Stimulated activated memory B cell treated with anti-CD40 and anti-IgM and Interleukin-4, amounts not matched to agents 10 μg/mL and 1 μg/mL and 100 μg/mL, for 72 hours (primary cell): ENCODE measurements at regions not wholly inside any gene's neighbourhood (a gene's known extent, or its start where the extent isn't known, plus 50 kb on each side); places are given as distances from the start of the nearest gene placed in this dataset.
"Not testable (repeated sequence)": the region's sequence is repeated elsewhere in the genome, so short reads cannot be mapped to it uniquely, and the experiment has no call there.

Source experiments
- ATAC-seq: fragments of 150-1000 bp; cut with Tn5 transposase; 2 replicates; pipeline ENCODE4 v1.10.0; 2021
- H3K27ac Mint-ChIP-seq: one replicate; pipeline ENCODE4 v1.8.0; 2022; ENCODE audit warnings: mild to moderate bottlenecking, mixed read lengths
- H3K27me3 Mint-ChIP-seq: one replicate; pipeline ENCODE4 v1.8.0; 2022; ENCODE audit warnings: mixed read lengths
- H3K36me3 Mint-ChIP-seq: one replicate; pipeline ENCODE4 v1.8.0; 2022; ENCODE audit warnings: mixed read lengths
- H3K4me1 Mint-ChIP-seq: one replicate; pipeline ENCODE4 v1.8.0; 2022; ENCODE audit warnings: mixed read lengths
- H3K4me3 Mint-ChIP-seq: one replicate; pipeline ENCODE4 v1.8.0; 2022; ENCODE audit warnings: mild to moderate bottlenecking, moderate library complexity, mixed read lengths
- H3K9me3 Mint-ChIP-seq: one replicate; pipeline ENCODE4 v1.8.0; 2022; ENCODE audit warnings: mixed read lengths

- Mint-ChIP-seq H3K4me3 (no peak overlapping the region), H3K9me3 (no peaks in the 10 kb centered on the region), H3K4me1 (no peaks in the 10 kb centered on the region), H3K27me3 (peaks cover 53% of the 10 kb centered on the region), H3K27ac (no peak overlapping the region), H3K36me3 (no peaks in the 10 kb centered on the region)
- no peak for ATAC-seq
Measured at GRCh38 chr21:32914424-32915039, 111.2 kb upstream of the OLIG2 start.

DNA sequence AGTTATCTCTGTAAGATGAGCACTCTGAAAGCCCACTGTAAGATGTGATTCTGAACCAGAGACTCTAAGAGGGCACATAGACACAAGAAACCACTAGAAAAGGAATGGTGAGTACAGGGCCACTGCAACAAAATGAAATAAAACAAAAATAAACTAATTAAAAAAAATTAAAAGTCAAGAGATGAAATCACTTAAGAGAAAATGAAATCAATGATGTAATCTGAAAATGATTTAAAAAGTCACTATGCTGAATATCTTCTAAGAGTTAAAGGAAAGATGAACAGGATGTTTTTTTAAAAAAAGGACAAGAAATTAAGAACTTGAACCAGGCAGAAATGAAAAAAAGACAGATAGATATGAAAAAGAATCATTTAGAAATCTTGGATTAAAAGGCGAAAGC is 110.6 kb upstream of the OLIG2 start:
- ATAC-seq = no peak
- H3K27ac Mint-ChIP-seq = no peak overlapping the region

GRCh38 chr21:32916088-32916487 is 109.6 kb upstream of the OLIG2 start:
- peaks cover 38% of the 10 kb centered on the region for H3K27me3 Mint-ChIP-seq
- H3K9me3 Mint-ChIP-seq = no peaks in the 10 kb centered on the region
- H3K27ac Mint-ChIP-seq = no peak overlapping the region
- H3K4me3 Mint-ChIP-seq = no peak overlapping the region
- no peaks in the 10 kb centered on the region for H3K36me3 Mint-ChIP-seq
- no peaks in the 10 kb centered on the region for H3K4me1 Mint-ChIP-seq
- no peak for ATAC-seq

More for the DNA sequence above, 110.6 kb upstream of the OLIG2 start:
- Mint-ChIP-seq H3K9me3 (no peaks in the 10 kb centered on the region), H3K4me3 (no peak overlapping the region), H3K36me3 (no peaks in the 10 kb centered on the region), H3K27me3 (peaks cover 48% of the 10 kb centered on the region), H3K4me1 (no peaks in the 10 kb centered on the region)

DNA sequence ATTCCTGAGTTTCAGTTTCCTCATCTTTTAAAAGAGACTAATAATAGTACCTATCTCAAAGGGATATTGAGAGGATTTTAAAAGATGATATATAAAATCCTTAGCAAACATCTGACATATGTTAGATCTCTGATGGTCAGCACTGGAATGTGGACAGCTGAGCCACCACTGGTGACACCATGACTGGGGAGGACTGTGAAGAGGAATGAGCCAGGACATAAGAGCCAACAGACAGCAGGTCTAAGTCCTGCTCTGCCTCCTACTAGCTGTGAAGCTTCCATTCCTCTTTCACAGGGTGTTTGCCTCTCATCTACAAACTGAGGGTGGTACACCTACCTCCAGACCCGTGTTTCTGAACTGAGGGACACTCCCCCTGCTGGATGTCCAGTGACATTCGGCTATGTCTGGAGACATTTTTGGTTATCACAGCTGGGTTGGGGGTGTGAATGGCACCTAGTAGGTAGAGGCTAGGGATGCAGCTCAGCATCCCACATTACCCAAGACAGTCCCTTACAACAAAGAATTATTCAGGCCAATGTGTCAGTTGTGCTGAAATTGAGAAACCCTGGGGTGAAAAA is 109.1 kb upstream of the OLIG2 start:
- Mint-ChIP-seq H3K4me1 (no peaks in the 10 kb centered on the region), H3K27me3 (peaks cover 38% of the 10 kb centered on the region), H3K9me3 (no peaks in the 10 kb centered on the region), H3K4me3 (no peak overlapping the region), H3K27ac (no peak overlapping the region), H3K36me3 (no peaks in the 10 kb centered on the region)
- no peak for ATAC-seq

GRCh38 chr21:32917362-32918135 is 108.2 kb upstream of the OLIG2 start:
- no peaks in the 10 kb centered on the region for H3K36me3 Mint-ChIP-seq
- H3K9me3 Mint-ChIP-seq = no peaks in the 10 kb centered on the region
- H3K27ac Mint-ChIP-seq = no peak overlapping the region
- ATAC-seq = no peak
- peaks cover 47% of the 10 kb centered on the region for H3K27me3 Mint-ChIP-seq
- no peak overlapping the region for H3K4me3 Mint-ChIP-seq
- no peaks in the 10 kb centered on the region for H3K4me1 Mint-ChIP-seq

GRCh38 chr21:32918478-32919120 is 107.1 kb upstream of the OLIG2 start:
- no peak for ATAC-seq
- H3K27ac Mint-ChIP-seq = no peak overlapping the region
- H3K36me3 Mint-ChIP-seq = no peaks in the 10 kb centered on the region
- no peaks in the 10 kb centered on the region for H3K4me1 Mint-ChIP-seq
- H3K4me3 Mint-ChIP-seq = no peak overlapping the region
- peaks cover 47% of the 10 kb centered on the region for H3K27me3 Mint-ChIP-seq
- H3K9me3 Mint-ChIP-seq = no peaks in the 10 kb centered on the region

- Mint-ChIP-seq H3K36me3 (peaks cover 6% of the 10 kb centered on the region), H3K4me1 (no peaks in the 10 kb centered on the region), H3K27me3 (peaks cover 41% of the 10 kb centered on the region), H3K4me3 (no peak overlapping the region), H3K27ac (no peak overlapping the region), H3K9me3 (peaks cover 6% of the 10 kb centered on the region)
- no peak for ATAC-seq
Measured at GRCh38 chr21:32920474-32920873, 105.3 kb upstream of the OLIG2 start.

- H3K36me3 Mint-ChIP-seq = peaks cover 6% of the 10 kb centered on the region
- no peaks in the 10 kb centered on the region for H3K4me1 Mint-ChIP-seq
- ATAC-seq = no peak
- no peak overlapping the region for H3K27ac Mint-ChIP-seq
- no peak overlapping the region for H3K4me3 Mint-ChIP-seq
- H3K9me3 Mint-ChIP-seq = peaks cover 9% of the 10 kb centered on the region
- peaks cover 29% of the 10 kb centered on the region for H3K27me3 Mint-ChIP-seq
Measured at GRCh38 chr21:32921632-32922230, 104.0 kb upstream of the OLIG2 start.

- Mint-ChIP-seq H3K4me3 (no peak overlapping the region), H3K36me3 (peaks cover 6% of the 10 kb centered on the region), H3K9me3 (peaks cover 9% of the 10 kb centered on the region), H3K27me3 (peaks cover 11% of the 10 kb centered on the region), H3K27ac (no peak overlapping the region), H3K4me1 (peaks cover 7% of the 10 kb centered on the region)
- no peak for ATAC-seq
Measured at GRCh38 chr21:32925098-32925497, 100.6 kb upstream of the OLIG2 start.

- Mint-ChIP-seq H3K4me1 (peaks cover 17% of the 10 kb centered on the region), H3K36me3 (peaks cover 5% of the 10 kb centered on the region), H3K9me3 (peaks cover 5% of the 10 kb centered on the region), H3K27ac (no peak overlapping the region), H3K4me3 (peak overlapping the region; percentile 15), H3K27me3 (no peaks in the 10 kb centered on the region)
- ATAC-seq = peak; percentile 31
Measured at GRCh38 chr21:32929633-32930038, 96.1 kb upstream of the OLIG2 start.

- Mint-ChIP-seq H3K27ac (no peak overlapping the region), H3K4me3 (no peak overlapping the region), H3K36me3 (no peaks in the 10 kb centered on the region), H3K9me3 (peaks cover 3% of the 10 kb centered on the region), H3K4me1 (peaks cover 17% of the 10 kb centered on the region), H3K27me3 (no peaks in the 10 kb centered on the region)
- ATAC-seq = no peak
Measured at GRCh38 chr21:32930673-32931072, 95.1 kb upstream of the OLIG2 start.

DNA sequence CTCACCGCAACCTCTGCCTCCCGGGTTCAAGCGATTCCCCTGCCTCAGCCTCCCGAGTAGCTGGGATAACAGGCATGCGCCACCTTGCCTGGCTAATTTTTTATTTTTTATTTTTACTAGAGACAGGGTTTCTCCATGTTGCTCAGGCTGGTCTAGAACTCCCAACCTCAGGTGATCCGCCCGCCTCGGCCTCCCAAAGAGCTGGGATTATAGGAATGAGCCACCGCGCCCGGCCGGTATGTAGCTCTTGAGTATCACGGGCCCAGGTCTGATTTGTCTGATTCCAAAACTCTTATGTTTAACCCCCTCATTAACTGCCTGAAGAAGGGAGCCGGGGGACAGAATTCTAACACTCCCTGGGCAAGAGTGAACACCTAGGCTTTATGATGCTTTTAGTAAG is 91.7 kb upstream of the OLIG2 start:
- not testable (repeated sequence) for H3K36me3 Mint-ChIP-seq, H3K4me3 Mint-ChIP-seq, H3K27ac Mint-ChIP-seq, H3K27me3 Mint-ChIP-seq, ATAC-seq, H3K9me3 Mint-ChIP-seq
- peaks cover 17% of the 10 kb centered on the region for H3K4me1 Mint-ChIP-seq

DNA sequence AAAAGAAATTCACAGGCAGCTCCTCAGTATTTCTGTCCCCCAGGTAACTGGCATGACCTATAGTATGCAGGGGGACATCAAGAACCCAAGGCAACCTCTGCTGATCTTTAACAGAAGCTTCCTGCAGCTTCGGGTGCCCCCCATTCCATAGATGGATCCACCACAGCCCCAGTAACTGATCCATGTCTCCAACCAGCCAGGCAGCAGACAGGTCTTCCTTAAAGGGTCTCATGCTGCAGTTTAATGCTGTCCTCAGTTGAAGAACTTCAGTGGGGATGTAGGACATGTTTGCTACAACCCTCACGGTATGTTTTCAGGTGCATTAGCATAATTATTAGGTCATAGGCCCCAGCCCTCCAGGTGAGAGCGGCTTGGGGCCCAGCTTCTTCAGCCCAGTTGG is 90.9 kb upstream of the OLIG2 start:
- Mint-ChIP-seq H3K27ac (no peak overlapping the region), H3K4me1 (peaks cover 10% of the 10 kb centered on the region), H3K4me3 (no peak overlapping the region), H3K36me3 (no peaks in the 10 kb centered on the region), H3K9me3 (no peaks in the 10 kb centered on the region), H3K27me3 (peaks cover 10% of the 10 kb centered on the region)
- ATAC-seq = no peak

GRCh38 chr21:32940079-32941014 is 85.4 kb upstream of the OLIG2 start:
- Mint-ChIP-seq H3K36me3 (no peaks in the 10 kb centered on the region), H3K27ac (no peak overlapping the region), H3K4me3 (no peak overlapping the region), H3K27me3 (peaks cover 25% of the 10 kb centered on the region), H3K4me1 (no peaks in the 10 kb centered on the region), H3K9me3 (no peaks in the 10 kb centered on the region)
- no peak for ATAC-seq
